Spleen (tissue), 11 donors: ENCODE measurements at regions not wholly inside any gene's neighbourhood (a gene's known extent, or its start where the extent isn't known, plus 50 kb on each side); places are given as distances from the start of the nearest gene placed in this dataset.

Experiments used
- DNase-seq: peaks from one replicate; pipeline ENCODE4 v3.0.0-alpha.2; 2020
- H3K27ac ChIP-seq, 8 donors: fragments of 200-600 bp; sonication (generic) in 7 of 8; 1 replicate in 4 of 8; 2 replicates in 4 of 8; pipeline versions ENCODE4 v1.5.0 to v1.8.0; 2016 to 2021; ENCODE audit warnings: inconsistent platforms in 4 of 8, mild to moderate bottlenecking in 4 of 8, moderate library complexity in 1 of 8
- H3K27me3 ChIP-seq, 7 donors: fragments of 200-600 bp; sonication (generic) in 6 of 7; replicated peaks in 1 of 7; 1 replicate in 4 of 7; 2 replicates in 3 of 7; pipeline versions ENCODE4 v1.5.0 to v1.8.0; 2016 to 2021; ENCODE audit warnings: inconsistent platforms in 3 of 7, mild to moderate bottlenecking in 1 of 7
- H3K36me3 ChIP-seq, 6 donors: fragments of 200-600 bp; sonication (generic) in 5 of 6; 1 replicate in 4 of 6; 2 replicates in 2 of 6; pipeline versions ENCODE4 v1.5.0 to v1.8.0; 2016 to 2021; ENCODE audit warnings: inconsistent platforms in 2 of 6
- H3K4me1 ChIP-seq, 6 donors: fragments of 200-600 bp; sonication (generic) in 5 of 6; 1 replicate in 3 of 6; 2 replicates in 3 of 6; pipeline versions ENCODE4 v1.5.0 to v1.8.0; 2016 to 2021; ENCODE audit warnings: inconsistent platforms in 3 of 6
- H3K4me3 ChIP-seq, 8 donors: fragments of 200-600 bp; sonication (generic) in 7 of 8; 1 replicate in 4 of 8; 2 replicates in 4 of 8; pipeline versions ENCODE4 v1.5.0 to v1.8.0; 2016 to 2021; ENCODE audit warnings: inconsistent platforms in 4 of 8, mild to moderate bottlenecking in 4 of 8, moderate library complexity in 2 of 8
- H3K9me3 ChIP-seq, 8 donors: fragments of 200-600 bp; sonication (generic) in 7 of 8; 1 replicate in 4 of 8; 2 replicates in 4 of 8; pipeline versions ENCODE4 v1.5.0 to v1.8.0; 2016 to 2021; ENCODE audit warnings: inconsistent platforms in 4 of 8
- CTCF ChIP-seq, 11 experiments: fragments of 200-600 bp in 7 of 11; fragments of 450-650 bp in 4 of 11; sonication (generic) in 4 of 11; IDR thresholded peaks in 8 of 11; conservative IDR thresholded peaks in 3 of 11; 1 replicate in 7 of 11; 2 replicates in 4 of 11; pipeline versions ENCODE4 v1.4.0 to v1.8.0; 2016 to 2021; ENCODE audit warnings: antibody characterized with exemption in 11 of 11, inconsistent platforms in 4 of 11, mild to moderate bottlenecking in 1 of 11
- POLR2A ChIP-seq, 3 donors: fragments of 450-650 bp; IDR thresholded peaks; one replicate each; pipeline ENCODE4 v1.5.1; 2017; ENCODE audit warnings: antibody characterized with exemption in 3 of 3, mild to moderate bottlenecking in 1 of 3
- POLR2AphosphoS5 ChIP-seq, 3 donors: sonication (generic); formaldehyde crosslinking; IDR thresholded peaks; one replicate each; pipeline ENCODE4 v1.5.1; 2017; ENCODE audit warnings: antibody characterized with exemption in 3 of 3
- WGBS, 5 donors: extraction: QIAGEN DNeasy Blood & Tissue Kit in 3 of 5; methylation state at CpG; one replicate each; pipeline versions ENCODE4 v1.1.5 to v1.1.7; 2013 to 2018; 5-methylcytosine and 5-hydroxymethylcytosine counted together
- intact Hi-C: fragments of 100-400 bp; cut with DNase I; formaldehyde crosslinking; loops from one replicate; pipeline ENCODE4 v1.15.0; 2023; ENCODE audit warnings: low total_unique reads
- donor health status: healthy with polysubstance abuse.
- donor health status: DM: no; HTN: no; CAD: no; lungs with moderate emphysema.
- donor health status: DM: no; HTN: no; CAD: no.
- donor health status: Bipolar disorder and iron deficiency.
- donor health status: healthy.
- donor health status: DM: no; HTN: no; CAD: no.
- donor health status: DM: yes; HTN: yes; CAD: no.

DNA sequence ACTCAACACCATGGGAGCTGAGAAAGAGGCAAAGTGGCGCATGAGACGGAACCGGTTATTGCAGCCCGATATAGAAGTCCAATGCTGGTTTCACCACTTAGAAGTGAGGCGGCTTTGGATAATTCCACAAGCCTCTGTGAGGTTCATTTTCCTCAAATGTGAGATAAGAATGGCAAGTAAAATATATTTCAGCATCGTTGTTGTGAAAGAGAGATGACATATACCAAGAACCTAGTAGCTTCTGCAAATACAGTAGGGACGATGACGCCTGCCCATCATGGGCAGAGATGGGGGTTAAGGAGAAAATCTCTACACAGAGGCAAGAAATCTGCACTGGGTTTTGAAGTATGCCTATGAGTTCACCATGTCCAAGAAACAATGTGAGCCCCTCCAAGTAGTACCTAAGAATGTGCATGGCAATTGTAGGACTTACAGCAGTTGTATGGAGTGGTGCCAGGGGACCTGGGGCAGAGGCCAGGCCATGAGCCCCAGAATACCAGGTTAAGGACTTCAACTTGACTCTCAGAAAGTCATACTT, 352.0 kb downstream of the RNF144A start:
- H3K4me1 ChIP-seq, result no peaks in the 10 kb centered on the region
- no peak overlapping the region for H3K4me3 ChIP-seq
- DNase-seq, result no peak
- intact Hi-C loops, result no loop called here
- TF ChIP-seq POLR2AphosphoS5 (IDR thresholded peaks at IDR 0.05), result no peak
- TF ChIP-seq CTCF (IDR thresholded peaks at IDR 0.05 in 8 of 11, conservative IDR thresholded peaks at IDR 0.05 in 3 of 11), result no peak
- TF ChIP-seq POLR2A (IDR thresholded peaks at IDR 0.05), result no peak
- no peaks in the 10 kb centered on the region for H3K27me3 ChIP-seq
- WGBS, 5 donors, result 93 to 97% (median 93%) methylated on average over 8 of the region's 8 CpGs
- H3K9me3 ChIP-seq, result no peaks in the 10 kb centered on the region
- no peaks in the 10 kb centered on the region for H3K36me3 ChIP-seq
- no peak overlapping the region for H3K27ac ChIP-seq

DNA sequence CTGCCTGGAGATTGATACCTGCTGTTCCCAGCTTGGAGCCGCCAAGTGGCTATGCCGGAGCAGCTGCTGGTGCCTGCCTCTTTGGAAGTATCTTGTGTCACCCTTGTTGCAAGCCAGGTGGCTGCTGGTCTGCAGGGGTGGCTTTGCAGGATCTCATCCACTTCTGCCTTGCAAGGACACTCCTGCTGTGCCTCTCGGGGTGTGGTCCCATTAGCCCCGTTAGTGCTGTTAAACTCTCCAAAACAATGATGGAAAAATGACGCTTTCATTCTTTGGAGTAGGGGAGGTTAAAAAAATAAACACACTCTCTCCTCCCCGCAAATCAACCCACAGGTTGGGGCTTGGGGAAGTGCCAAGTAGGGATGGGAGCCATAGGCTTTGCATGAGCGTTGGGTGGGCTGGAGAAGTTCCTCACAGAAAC, 352.8 kb downstream of the RNF144A start:
- Histone ChIP-seq H3K36me3 (no peaks in the 10 kb centered on the region), H3K9me3 (no peaks in the 10 kb centered on the region), H3K27ac (no peak overlapping the region), H3K4me1 (no peaks in the 10 kb centered on the region), H3K4me3 (no peak overlapping the region), H3K27me3 (no peaks in the 10 kb centered on the region)
- no peak for DNase-seq
- TF ChIP-seq POLR2A (IDR thresholded peaks at IDR 0.05) (no peak), POLR2AphosphoS5 (IDR thresholded peaks at IDR 0.05) (no peak), CTCF (IDR thresholded peaks at IDR 0.05 in 8 of 11, conservative IDR thresholded peaks at IDR 0.05 in 3 of 11) (no peak)
- WGBS, 5 donors, result 79 to 89% (median 83%) methylated on average over 7 of the region's 7 CpGs
- intact Hi-C loops, result no loop called here

GRCh38 chr2:7272210-7272609, 355.0 kb downstream of the RNF144A start:
- H3K9me3 ChIP-seq, result no peaks in the 10 kb centered on the region
- DNase-seq, result no peak
- H3K4me3 ChIP-seq, result no peak overlapping the region
- H3K4me1 ChIP-seq, result no peaks in the 10 kb centered on the region
- intact Hi-C loops, result no loop called here
- TF ChIP-seq CTCF (IDR thresholded peaks at IDR 0.05 in 8 of 11, conservative IDR thresholded peaks at IDR 0.05 in 3 of 11), result no peak
- TF ChIP-seq POLR2AphosphoS5 (IDR thresholded peaks at IDR 0.05), result no peak
- no peaks in the 10 kb centered on the region for H3K27me3 ChIP-seq
- H3K27ac ChIP-seq, result no peak overlapping the region
- WGBS, 5 donors, result 72 to 83% (median 74%) methylated on average over 3 of the region's 3 CpGs
- H3K36me3 ChIP-seq, result no peaks in the 10 kb centered on the region

GRCh38 chr2:7278984-7279383, 361.8 kb downstream of the RNF144A start:
- H3K4me1 ChIP-seq, result no peaks in the 10 kb centered on the region
- DNase-seq, result no peak
- no peak for TF ChIP-seq POLR2A (IDR thresholded peaks at IDR 0.05)
- TF ChIP-seq CTCF (IDR thresholded peaks at IDR 0.05 in 8 of 11, conservative IDR thresholded peaks at IDR 0.05 in 3 of 11), result no peak
- no peak for TF ChIP-seq POLR2AphosphoS5 (IDR thresholded peaks at IDR 0.05)
- H3K4me3 ChIP-seq, result no peak overlapping the region
- H3K27me3 ChIP-seq, result no peaks in the 10 kb centered on the region
- H3K36me3 ChIP-seq, result no peaks in the 10 kb centered on the region
- H3K27ac ChIP-seq, result no peak overlapping the region
- intact Hi-C loops, result no loop called here
- H3K9me3 ChIP-seq, result no peaks in the 10 kb centered on the region
